ENCODE measurements at regions not wholly inside any gene's neighbourhood (a gene's known extent, or its start where the extent isn't known, plus 50 kb on each side); places are given as distances from the start of the nearest gene placed in this dataset.

DNA sequence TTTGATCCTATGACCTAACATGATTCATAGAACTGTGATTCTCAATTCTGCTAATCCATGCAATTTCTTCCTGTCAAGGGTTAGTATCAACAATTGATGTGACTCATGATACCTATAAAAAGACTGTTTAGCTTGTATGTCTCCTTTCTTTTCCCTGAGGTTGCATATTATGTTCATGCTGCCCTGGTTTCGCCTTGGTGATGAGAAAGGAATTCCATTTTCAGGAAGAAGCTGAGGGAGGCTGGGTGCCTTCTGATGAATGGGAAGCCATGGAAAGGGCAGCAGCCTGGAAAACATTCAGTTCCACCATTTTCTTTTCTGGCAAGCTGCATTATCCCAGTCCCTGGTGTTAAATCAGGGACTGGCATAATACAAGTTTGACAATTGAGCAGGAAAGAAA, 976.5 kb downstream of the RPA4 start:
- no peak for TF ChIP-seq POLR2AphosphoS5 (IDR thresholded peaks at IDR 0.05; ENCODE audit: borderline replicate concordance, low read depth, low read length)
- TF ChIP-seq EZH2 (IDR thresholded peaks at IDR 0.05), result no peak
- no peak for TF ChIP-seq FOXP2 (optimal IDR thresholded peaks at IDR 0.05; ENCODE audit: control extremely low read depth, extremely low read length, insufficient read depth)
